ENCODE measurements at regions not wholly inside any gene's neighbourhood (a gene's known extent, or its start where the extent isn't known, plus 50 kb on each side); places are given as distances from the start of the nearest gene placed in this dataset.

- no peak for TF ChIP-seq TGIF2 (CRISPR knock-in tag; IDR thresholded peaks at IDR 0.05)
- TF ChIP-seq ATF3 (IDR thresholded peaks at IDR 0.05) = no peak
- no peak for TF ChIP-seq ATF3 (CRISPR knock-in tag; conservative IDR thresholded peaks at IDR 0.05)
- no peak for TF ChIP-seq ZNF133 (CRISPR knock-in tag; IDR thresholded peaks at IDR 0.05)
These were observed 68.5 kb upstream of the SVIL start (continued) for GRCh38 chr10:29703271-29703670.

GRCh38 chr10:29702273-29703164, 67.7 kb upstream of the SVIL start:
- H3K79me2 ChIP-seq (ENCODE audit: control insufficient read depth, insufficient read depth, low read length) = no peaks in the 10 kb centered on the region
- no peaks in the 10 kb centered on the region for H3K9me3 ChIP-seq (replicated peaks; ENCODE audit: control insufficient read depth, insufficient read depth, low read depth, low read length)
- H3K9ac ChIP-seq (ENCODE audit: insufficient read depth in 1 of 2, low read depth in 2 of 2, low read length in 2 of 2) = no peak overlapping the region
- H4K20me1 ChIP-seq (replicated peaks; ENCODE audit: control insufficient read depth, insufficient read depth, low read length) = no peaks in the 10 kb centered on the region
- CTCF ChIA-PET (ENCODE audit: low intra/inter-chr PET ratio) = no interaction called here
- ATAC-seq = no peak
- intact Hi-C loops (cut with micrococcal nuclease) = no loop called here
- H2AFZ ChIP-seq (ENCODE audit: low read depth, low read length) = no peak overlapping the region
- POLR2A ChIA-PET = no interaction called here
- H3K9me1 ChIP-seq (ENCODE audit: control insufficient read depth, insufficient read depth, low read length) = no peaks in the 10 kb centered on the region
- TF ChIP-seq MAFG (tag; conservative IDR thresholded peaks at IDR 0.05) = no peak
- no peak for TF ChIP-seq ZNF146 (CRISPR knock-in tag; IDR thresholded peaks at IDR 0.05; ENCODE audit: unreplicated experiment)
- TF ChIP-seq ZKSCAN1 (IDR thresholded peaks at IDR 0.05; ENCODE audit: low read depth, low read length) = no peak
- TF ChIP-seq DLX4 (CRISPR knock-in tag; IDR thresholded peaks at IDR 0.05) = no peak
- no peak for TF ChIP-seq BCOR (IDR thresholded peaks at IDR 0.05)
- no peak for TF ChIP-seq PTTG1 (tag; IDR thresholded peaks at IDR 0.05; ENCODE audit: low read depth)
- H3K36me3 ChIP-seq (ENCODE audit: control insufficient read depth, insufficient read depth, low read length) = no peaks in the 10 kb centered on the region
- H3K27ac ChIP-seq (ENCODE audit: extremely low read depth, low read depth, low read length) = no peak overlapping the region
- no peak for DNase-seq (ENCODE audit: extremely low read depth in 1 of 4, low spot score in 3 of 4)
- H3K4me1 ChIP-seq (replicated peaks in 1 of 2; ENCODE audit: control insufficient read depth in 2 of 2, insufficient read depth in 2 of 2, low read length in 2 of 2) = no peaks in the 10 kb centered on the region
- in situ Hi-C loops (cut with MboI) = no loop called here
- no peak overlapping the region for H3K4me2 ChIP-seq (ENCODE audit: insufficient read depth, low read length)
- H3K27me3 ChIP-seq (ENCODE audit: control insufficient read depth in 2 of 2, insufficient read depth in 2 of 2, low read length in 2 of 2) = peaks cover 3 to 5% of the 10 kb centered on the region in 2 experiments; a peak in 3 of 5 replicates
- H3K4me3 ChIP-seq = no peak overlapping the region
- no TSS peak for BruUV-seq (replicated peaks)
- WGBS (ENCODE audit: insufficient coverage, low coverage, missing lambda C conversion rate) = 1% methylated on average over 10 of the region's 10 CpGs
- FAIRE-seq = no peak

Data from K562 (cell line).